Epithelial cell of proximal tubule (primary cell): ENCODE measurements at regions not wholly inside any gene's neighbourhood (a gene's known extent, or its start where the extent isn't known, plus 50 kb on each side); places are given as distances from the start of the nearest gene placed in this dataset.

ENCODE experiments used
- DNase-seq: peaks from one replicate; pipeline ENCODE4 v3.0.0-alpha.2; 2011; ENCODE audit warnings: low read depth
- H3K4me3 ChIP-seq: 2 replicates; pipeline ENCODE4 v1.5.1; 2011; ENCODE audit warnings: low read depth, mild to moderate bottlenecking, low read length
- CTCF ChIP-seq: conservative IDR thresholded peaks from 2 replicates; pipeline ENCODE4 v1.5.1; 2012; ENCODE audit warnings: low read depth, mild to moderate bottlenecking, low read length

GRCh38 chr2:6168485-6168884 lies 476.3 kb downstream of the SOX11 start:
- DNase-seq: no peak
- TF ChIP-seq CTCF: no peak
- H3K4me3 ChIP-seq: no peak overlapping the region

- no peak overlapping the region for H3K4me3 ChIP-seq
- TF ChIP-seq CTCF: no peak
- DNase-seq: no peak
Observed at GRCh38 chr2:6171294-6171693, 479.1 kb downstream of the SOX11 start.

- DNase-seq: no peak
- TF ChIP-seq CTCF: no peak
- H3K4me3 ChIP-seq: no peak overlapping the region
Observed at GRCh38 chr2:6177811-6178210, 485.6 kb downstream of the SOX11 start.

GRCh38 chr2:6181525-6181924 lies 489.3 kb downstream of the SOX11 start:
- no peak for TF ChIP-seq CTCF
- no peak overlapping the region for H3K4me3 ChIP-seq
- no peak for DNase-seq

- H3K4me3 ChIP-seq: no peak overlapping the region
- DNase-seq: no peak
- TF ChIP-seq CTCF: no peak
Observed at GRCh38 chr2:6181926-6182325, 489.7 kb downstream of the SOX11 start.

GRCh38 chr2:6183226-6183625 lies 491.0 kb downstream of the SOX11 start:
- no peak for DNase-seq
- H3K4me3 ChIP-seq: no peak overlapping the region
- TF ChIP-seq CTCF: no peak

GRCh38 chr2:6184532-6185292 lies 492.5 kb downstream of the SOX11 start:
- no peak for TF ChIP-seq CTCF
- DNase-seq: no peak

More at GRCh38 chr2:6184532-6185292, 492.5 kb downstream of the SOX11 start:
- no peak overlapping the region for H3K4me3 ChIP-seq
